C4-2B (cell line): ENCODE measurements at regions not wholly inside any gene's neighbourhood (a gene's known extent, or its start where the extent isn't known, plus 50 kb on each side); places are given as distances from the start of the nearest gene placed in this dataset.
"Not testable (repeated sequence)": the region's sequence is repeated elsewhere in the genome, so short reads cannot be mapped to it uniquely, and the experiment has no call there.

ENCODE experiments used
- H3K27ac ChIP-seq: fragments of 450-650 bp; 2 replicates; pipeline ENCODE4 v1.5.1; 2017
- CTCF ChIP-seq: fragments of 450-650 bp; conservative IDR thresholded peaks from 2 replicates; pipeline ENCODE4 v1.5.1; 2017; ENCODE audit warnings: mild to moderate bottlenecking
- ZFX ChIP-seq: fragments of 450-650 bp; IDR thresholded peaks from 2 replicates; pipeline ENCODE4 v1.6.1; 2017

GRCh38 chr20:30164389-30164788 is 1093.1 kb upstream of the DEFB115 start:
- not testable (repeated sequence) for H3K27ac ChIP-seq

GRCh38 chr20:30167540-30167939 is 1089.9 kb upstream of the DEFB115 start:
- TF ChIP-seq ZFX (no peak), CTCF (no peak)

GRCh38 chr20:30168025-30168799 is 1089.3 kb upstream of the DEFB115 start:
- no peak for TF ChIP-seq CTCF
- no peak for TF ChIP-seq ZFX
- H3K27ac ChIP-seq, result no peak overlapping the region

More at GRCh38 chr20:30167540-30167939, 1089.9 kb upstream of the DEFB115 start:
- no peak overlapping the region for H3K27ac ChIP-seq

- TF ChIP-seq CTCF, result no peak
- no peak overlapping the region for H3K27ac ChIP-seq
These were observed 1088.7 kb upstream of the DEFB115 start for GRCh38 chr20:30168800-30169138.

- TF ChIP-seq CTCF (no peak), ZFX (no peak)
- H3K27ac ChIP-seq, result no peak overlapping the region
These were observed 1081.8 kb upstream of the DEFB115 start for GRCh38 chr20:30175681-30176080.

GRCh38 chr20:30183124-30183523 is 1074.3 kb upstream of the DEFB115 start:
- H3K27ac ChIP-seq, result not testable (repeated sequence)

- H3K27ac ChIP-seq, result not testable (repeated sequence)
These were observed 1065.7 kb upstream of the DEFB115 start for GRCh38 chr20:30191785-30192184.

GRCh38 chr20:30234477-30234876 is 1023.0 kb upstream of the DEFB115 start:
- H3K27ac ChIP-seq, result not testable (repeated sequence)

GRCh38 chr20:30275073-30275472 is 982.4 kb upstream of the DEFB115 start:
- not testable (repeated sequence) for H3K27ac ChIP-seq

GRCh38 chr20:30281584-30282197 is 975.8 kb upstream of the DEFB115 start:
- no peak for TF ChIP-seq ZFX
- no peak for TF ChIP-seq CTCF
- no peak overlapping the region for H3K27ac ChIP-seq

GRCh38 chr20:30283476-30284280 is 973.8 kb upstream of the DEFB115 start:
- not testable (repeated sequence) for H3K27ac ChIP-seq
